HG03108 (cell line): ENCODE measurements at regions not wholly inside any gene's neighbourhood (a gene's known extent, or its start where the extent isn't known, plus 50 kb on each side); places are given as distances from the start of the nearest gene placed in this dataset.

Experiments
- ATAC-seq: cut with Tn5 transposase; IDR thresholded peaks from one replicate; pipeline ENCODE4 v1.9.1; 2021; ENCODE audit warnings: moderate library complexity; ENCODE audit not compliant: unreplicated experiment

GRCh38 chr10:131808370-131808930 is 92.4 kb upstream of the PPP2R2D start:
- ATAC-seq = no peak

GRCh38 chr10:131810036-131810804 is 90.6 kb upstream of the PPP2R2D start:
- ATAC-seq = no peak

- no peak for ATAC-seq
Observed at GRCh38 chr10:131810805-131811629, 89.8 kb upstream of the PPP2R2D start.

- ATAC-seq = no peak
Observed at GRCh38 chr10:131811630-131812403, 89.0 kb upstream of the PPP2R2D start.

GRCh38 chr10:131812736-131813604 is 87.8 kb upstream of the PPP2R2D start:
- no peak for ATAC-seq

- no peak for ATAC-seq
Observed at GRCh38 chr10:131814567-131815265, 86.1 kb upstream of the PPP2R2D start.

- ATAC-seq = no peak
Observed at GRCh38 chr10:131815266-131816156, 85.3 kb upstream of the PPP2R2D start.

- ATAC-seq = no peak
Observed at GRCh38 chr10:131816157-131816775, 84.5 kb upstream of the PPP2R2D start.

GRCh38 chr10:131816941-131817700 is 83.7 kb upstream of the PPP2R2D start:
- no peak for ATAC-seq

GRCh38 chr10:131817866-131818509 is 82.8 kb upstream of the PPP2R2D start:
- no peak for ATAC-seq

- ATAC-seq = no peak
Observed at GRCh38 chr10:131818510-131819234, 82.1 kb upstream of the PPP2R2D start.

GRCh38 chr10:131819241-131820072 is 81.4 kb upstream of the PPP2R2D start:
- no peak for ATAC-seq

- no peak for ATAC-seq
Observed at GRCh38 chr10:131820626-131821025, 80.2 kb upstream of the PPP2R2D start.

GRCh38 chr10:131821378-131822012 is 79.3 kb upstream of the PPP2R2D start:
- no peak for ATAC-seq
